HG03469 (cell line): ENCODE measurements at regions not wholly inside any gene's neighbourhood (a gene's known extent, or its start where the extent isn't known, plus 50 kb on each side); places are given as distances from the start of the nearest gene placed in this dataset.

Experiments used
- ATAC-seq: cut with Tn5 transposase; IDR thresholded peaks from one replicate; pipeline ENCODE4 v1.9.1; 2021; ENCODE audit warnings: mild to moderate bottlenecking, moderate library complexity, moderate number of reproducible peaks; ENCODE audit not compliant: unreplicated experiment

DNA sequence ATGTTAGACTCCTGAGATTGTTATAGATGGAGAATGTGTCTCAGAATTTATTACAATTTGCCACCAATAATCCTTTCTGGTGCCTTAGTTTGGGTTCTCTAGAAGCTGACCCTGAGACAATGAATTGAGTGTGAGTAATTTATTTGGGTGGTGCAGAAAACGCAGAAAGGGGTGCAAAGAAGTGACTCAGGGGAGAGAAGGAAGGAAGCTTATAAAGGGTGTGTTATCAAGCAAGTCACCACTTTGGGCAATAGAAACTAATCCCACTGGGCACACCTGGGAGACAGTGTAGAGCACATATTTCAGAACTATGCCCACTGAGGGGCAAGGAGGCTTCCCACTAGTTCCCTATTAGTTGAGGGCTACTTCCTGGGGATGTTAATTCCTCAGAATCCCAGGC is 320.6 kb downstream of the MID1IP1 start:
- no peak for ATAC-seq

DNA sequence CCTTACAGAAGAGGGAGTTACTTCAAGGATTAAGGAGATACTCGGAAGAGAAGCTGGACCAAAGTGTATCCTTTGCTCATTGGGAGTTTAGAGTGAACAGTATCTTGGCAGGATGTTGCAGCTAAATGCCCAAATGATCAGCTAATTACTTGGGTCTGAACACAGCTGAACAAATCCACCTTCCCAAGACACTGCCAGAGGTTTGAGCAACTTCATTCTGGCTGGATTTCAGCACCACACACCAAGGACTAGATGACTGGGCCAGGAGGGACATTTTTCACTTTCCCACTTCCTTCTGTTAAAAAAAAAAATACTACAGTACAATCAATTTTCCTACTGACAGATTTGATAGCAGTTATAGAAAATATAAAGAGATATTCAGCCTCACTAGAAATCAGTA is 324.6 kb downstream of the MID1IP1 start:
- ATAC-seq: no peak

DNA sequence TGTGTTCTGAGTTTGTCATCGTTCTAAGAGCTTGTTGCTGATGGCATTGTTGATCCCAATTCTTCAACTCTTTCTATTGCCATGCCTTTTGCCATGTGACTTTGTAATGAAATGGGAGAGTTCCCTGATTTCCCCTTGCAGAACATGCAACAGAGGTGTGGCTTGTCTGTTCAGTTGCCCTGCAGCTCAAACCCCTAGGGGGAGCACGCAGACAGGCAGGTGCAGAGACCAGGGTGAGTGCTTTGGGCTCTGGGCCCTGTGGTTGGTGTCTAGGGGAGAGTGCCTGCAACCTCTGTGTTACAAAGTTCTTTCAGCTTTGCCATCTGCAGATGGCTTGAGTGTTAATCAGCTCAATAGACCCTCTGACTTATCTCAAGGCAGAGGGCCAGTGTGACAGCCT is 332.7 kb downstream of the MID1IP1 start:
- ATAC-seq: no peak

DNA sequence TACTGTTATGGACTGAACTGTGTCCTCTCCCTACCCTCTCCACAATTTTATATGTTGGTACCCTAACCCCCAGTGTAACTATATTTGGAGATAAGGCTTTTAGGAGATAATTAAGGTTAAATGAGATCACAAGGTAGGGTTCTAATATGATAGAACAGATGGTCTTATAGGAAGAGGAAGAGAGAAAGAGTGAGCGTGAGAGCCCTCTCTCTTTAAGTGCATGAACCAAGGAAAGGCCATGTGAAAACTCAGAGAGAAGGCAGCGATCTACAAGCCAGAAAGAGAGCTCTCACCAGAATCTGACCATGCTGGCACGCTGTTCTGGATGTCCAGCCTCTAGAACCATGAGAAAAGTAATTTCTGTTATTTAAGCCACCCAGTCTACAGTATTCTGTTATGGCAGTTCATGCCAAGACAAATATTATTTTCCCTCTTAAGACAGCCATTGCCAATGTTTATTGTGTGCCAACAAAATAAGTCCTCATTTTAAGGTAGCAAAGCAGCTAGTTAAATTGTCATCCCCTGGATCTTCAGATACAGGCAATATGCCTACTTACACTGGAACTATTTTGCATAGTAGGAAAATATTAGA is 336.2 kb downstream of the MID1IP1 start:
- ATAC-seq: no peak

DNA sequence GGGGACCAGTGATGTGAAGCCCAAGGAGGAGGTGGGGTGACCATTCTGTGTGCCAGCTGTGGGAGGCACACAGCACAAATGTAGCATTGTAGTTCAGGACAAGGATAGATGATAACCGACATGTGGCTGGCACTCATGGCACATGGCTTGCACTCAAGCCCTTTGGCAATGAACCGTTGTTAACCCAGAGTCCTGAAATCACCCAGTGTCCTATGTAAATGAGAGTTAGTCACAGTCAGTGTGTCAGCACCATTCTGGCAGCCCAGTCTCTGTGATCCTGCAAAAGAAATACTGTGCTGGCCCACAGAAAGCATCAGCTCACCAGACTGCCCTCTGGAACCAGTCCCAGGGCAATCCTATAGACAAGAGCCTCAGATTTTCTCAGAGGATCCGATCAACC is 339.3 kb downstream of the MID1IP1 start:
- ATAC-seq: no peak

DNA sequence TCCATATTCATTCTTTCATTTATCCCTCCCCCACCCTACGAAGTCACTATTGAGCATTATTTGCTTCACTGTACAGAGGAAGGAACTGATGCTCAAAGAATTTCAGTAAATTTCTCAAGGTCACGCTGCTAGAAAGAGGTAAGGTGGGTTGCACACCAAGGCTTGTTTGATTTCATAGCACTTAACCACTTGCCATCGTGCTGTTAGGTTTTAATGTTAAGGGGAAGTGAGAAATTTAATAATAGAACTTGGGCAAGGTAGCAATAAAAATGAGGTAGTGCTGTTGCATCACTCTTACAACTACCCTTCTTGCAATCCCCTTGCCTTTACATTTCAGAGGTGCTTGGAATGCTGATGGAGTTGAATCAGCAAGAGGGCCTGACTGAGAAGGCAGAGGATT is 343.1 kb downstream of the MID1IP1 start:
- no peak for ATAC-seq

DNA sequence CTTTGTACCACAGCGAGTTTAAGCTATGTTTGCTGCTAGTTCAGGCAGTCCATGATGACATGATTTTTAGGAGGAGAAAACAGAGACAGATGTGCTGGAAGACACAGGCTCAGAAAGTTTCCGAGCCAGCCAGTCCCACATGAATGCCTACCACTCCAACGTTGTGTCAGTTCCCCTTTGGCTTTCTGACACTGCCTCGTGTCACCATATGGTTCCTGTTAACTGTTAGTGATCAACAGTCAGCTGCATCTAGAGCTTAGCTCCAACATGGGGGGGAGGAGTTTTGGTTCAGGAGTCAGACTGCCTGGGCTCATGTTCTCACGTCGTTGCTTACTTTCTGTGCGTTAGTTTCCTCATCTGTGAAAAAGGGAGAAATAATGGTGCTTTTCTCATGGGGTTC is 343.7 kb downstream of the MID1IP1 start:
- ATAC-seq: no peak

DNA sequence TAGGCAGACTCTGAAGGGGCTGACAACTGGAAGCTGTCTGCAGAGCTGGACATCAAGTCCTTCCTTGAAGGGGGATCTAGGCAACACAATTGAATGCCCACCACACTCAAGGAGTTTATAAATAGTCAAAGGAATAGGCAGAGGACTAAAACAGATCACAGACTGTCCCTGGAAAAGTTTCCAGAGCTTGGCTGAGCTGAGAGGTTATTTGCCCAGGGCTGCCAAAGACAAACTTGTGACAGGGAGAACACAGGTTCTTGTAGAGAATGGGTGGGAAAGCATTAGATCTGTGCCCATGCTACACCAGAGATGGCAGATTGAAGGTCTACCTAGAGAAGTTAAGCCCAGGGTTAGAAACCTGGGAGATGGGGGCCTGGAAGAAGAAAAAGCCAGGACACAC is 344.6 kb downstream of the MID1IP1 start:
- ATAC-seq: no peak

DNA sequence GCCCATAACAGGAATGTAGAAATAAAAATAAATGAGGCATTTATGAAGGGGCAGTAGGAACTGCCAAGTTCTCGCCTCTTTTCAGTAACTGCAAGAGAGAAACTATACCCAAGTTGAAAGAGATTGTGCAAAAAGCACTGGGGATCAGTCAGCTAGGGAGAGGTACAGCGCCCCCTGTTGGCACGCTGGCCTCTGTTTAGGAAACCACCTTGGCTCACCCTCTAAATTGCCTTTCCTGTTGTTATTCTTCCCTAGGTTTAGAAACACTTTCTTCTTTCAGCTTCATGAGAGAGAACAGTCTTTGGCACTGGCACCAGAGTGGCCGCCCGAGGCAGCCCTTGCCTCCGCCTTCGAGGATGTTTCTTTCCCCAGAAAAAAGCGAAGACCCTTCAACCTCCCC is 348.5 kb downstream of the MID1IP1 start:
- ATAC-seq: no peak

DNA sequence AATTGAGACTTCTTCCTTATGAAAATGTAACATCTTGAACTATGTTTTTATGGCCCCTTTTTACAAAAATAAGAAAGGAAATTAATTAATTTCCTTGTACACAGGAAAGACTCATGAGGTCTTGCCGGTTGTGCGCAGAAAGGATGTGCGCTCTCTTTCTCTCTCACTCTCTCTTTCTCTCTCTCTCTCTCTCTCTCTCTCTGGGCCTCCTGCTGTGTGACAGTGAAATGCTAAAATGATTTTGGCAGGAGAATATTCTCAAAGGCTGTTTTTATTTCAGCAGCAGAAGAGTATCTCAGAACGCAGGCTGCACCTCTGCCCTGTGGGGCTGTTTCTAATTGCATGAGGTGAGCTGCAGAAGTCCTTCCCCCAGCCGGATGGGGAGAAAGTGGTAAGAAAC is 349.0 kb downstream of the MID1IP1 start:
- no peak for ATAC-seq

DNA sequence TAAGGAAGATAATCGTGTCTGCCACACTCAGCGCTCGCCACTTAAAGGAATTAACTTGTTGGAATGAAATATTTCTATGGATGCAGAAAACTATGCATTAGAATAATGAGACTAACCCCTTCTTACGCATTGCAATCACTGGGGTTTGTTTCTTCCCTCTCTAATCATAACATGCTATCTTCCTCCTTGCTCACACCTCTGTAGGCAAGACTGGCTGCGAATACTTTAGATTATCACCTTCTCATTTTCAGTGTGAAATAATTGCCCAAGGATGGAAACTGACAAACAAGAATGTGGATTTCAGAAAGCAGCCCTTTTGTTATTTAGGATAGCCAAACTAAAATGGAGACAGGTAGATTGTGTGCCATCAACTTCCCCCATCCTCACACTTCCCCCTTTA is 349.4 kb downstream of the MID1IP1 start:
- ATAC-seq: no peak

DNA sequence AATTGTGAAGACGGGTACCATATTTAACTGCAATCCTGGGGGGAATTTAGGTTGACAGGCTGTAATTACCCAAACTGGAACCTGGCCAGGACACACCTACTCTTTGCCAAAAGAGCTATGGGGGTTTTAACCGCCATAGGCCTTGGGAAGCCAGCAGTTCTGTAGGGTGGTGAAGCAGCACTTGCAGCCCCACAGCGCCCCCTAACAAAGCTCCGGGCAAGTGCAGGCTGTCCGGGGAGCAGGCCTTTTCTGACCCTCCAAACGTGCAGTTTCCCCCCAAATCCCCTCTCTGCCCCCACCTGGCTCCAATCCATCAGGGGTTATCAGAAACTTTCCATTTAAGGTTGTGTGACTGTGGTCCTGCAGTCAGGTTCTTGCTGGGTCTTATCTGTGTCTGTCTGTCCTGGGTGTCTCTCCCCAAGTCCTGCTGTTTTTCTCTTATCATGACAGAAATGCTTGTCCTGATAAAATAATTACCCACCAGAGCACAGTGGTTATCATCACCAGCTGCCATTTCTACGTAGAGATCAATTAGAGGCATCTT is 350.9 kb downstream of the MID1IP1 start:
- ATAC-seq: no peak

DNA sequence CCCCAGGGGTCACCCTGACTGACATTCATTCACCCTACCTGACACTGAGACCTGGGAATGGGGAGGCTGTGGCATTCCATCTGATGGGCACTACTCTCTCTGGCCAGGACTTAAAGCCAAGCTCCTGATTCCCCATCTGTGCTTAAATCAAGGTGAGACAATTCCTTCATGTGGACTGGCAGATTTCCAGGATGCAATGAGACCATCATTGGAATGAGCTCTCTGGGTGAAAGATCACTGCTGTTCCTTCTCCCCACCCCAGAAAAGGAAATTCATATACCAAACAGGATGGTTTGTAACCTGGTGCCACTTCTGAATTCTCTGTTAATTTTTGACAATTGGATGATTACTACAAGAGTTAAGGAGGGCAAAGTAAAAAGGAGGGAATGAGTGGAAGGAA is 354.8 kb downstream of the MID1IP1 start:
- no peak for ATAC-seq

DNA sequence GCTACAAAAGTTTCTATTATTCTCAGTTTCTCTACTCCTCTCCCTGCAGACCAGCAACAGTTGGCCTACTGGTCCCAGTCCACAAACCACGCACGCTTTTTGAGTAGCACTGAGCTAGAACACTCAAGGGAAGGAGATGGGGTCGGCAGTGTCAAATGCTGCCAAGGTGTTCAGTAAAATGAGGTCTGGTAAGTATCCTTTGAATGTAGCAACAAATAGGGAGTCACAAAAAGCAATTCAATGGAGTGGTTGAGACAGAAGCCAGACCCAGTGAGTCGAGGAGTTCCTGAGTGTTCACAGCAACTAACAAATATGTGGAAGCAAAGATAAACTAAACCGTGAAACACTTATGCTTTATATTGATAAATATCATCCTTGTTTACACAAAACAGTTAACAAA is 355.7 kb downstream of the MID1IP1 start:
- no peak for ATAC-seq

DNA sequence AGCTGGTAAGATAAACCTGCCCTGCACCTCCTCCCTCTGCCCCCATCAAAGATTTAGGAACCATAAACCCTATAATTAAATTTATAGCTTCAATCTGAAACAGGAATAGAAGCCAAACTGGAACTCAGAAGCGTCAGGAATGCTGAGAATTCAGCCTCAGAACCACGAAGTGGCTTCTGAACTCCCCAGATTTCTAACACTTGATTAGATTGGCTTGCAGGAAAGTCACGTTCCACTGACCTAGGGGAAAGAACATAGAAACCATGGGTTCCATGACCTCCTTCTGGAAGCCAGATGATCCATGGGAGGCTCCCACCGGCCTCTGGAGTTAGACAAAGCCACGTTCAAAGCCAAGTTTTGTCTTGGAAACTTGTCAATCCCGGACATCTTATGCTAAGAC is 356.5 kb downstream of the MID1IP1 start:
- ATAC-seq: no peak

DNA sequence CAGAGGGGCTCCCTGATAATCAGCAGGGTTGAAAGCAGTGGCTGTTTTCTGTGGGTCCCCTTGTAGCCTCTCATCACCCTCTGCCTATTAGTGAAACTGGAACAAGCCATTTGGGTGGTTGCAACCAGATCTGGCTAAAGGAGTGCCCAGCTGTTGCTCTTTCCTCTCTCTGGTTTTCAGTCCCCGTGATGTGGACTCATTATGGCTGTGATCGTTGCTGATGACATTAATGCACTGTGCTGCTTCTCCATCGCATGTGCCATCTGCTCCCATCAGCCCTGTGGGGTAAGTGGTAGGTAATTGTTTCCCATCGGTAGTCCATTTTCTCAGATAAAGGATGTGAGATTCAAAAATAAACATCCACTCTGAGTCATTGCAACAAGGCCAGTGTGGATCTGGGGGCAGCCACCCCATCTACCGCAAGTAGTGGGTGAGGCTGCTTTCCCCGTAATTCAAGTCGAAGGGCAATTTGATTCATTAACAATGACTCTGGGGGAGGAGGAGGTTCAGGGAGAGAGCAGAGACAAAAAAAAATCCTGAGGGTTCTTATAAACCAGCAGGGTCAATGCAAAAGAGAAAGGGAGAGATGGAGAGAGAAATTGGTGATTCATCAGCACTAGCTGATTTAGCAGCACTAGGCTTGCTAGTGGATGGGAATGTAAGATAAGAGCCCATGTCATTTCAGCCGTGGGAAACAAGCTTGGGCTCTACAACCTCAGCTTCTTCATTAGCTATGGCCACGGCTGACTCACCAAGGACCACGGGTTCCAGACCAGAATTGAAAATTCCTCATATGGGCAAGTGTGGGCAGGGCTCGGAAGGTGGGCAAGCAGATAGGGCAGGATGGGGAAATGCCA is 357.8 kb downstream of the MID1IP1 start:
- no peak for ATAC-seq

DNA sequence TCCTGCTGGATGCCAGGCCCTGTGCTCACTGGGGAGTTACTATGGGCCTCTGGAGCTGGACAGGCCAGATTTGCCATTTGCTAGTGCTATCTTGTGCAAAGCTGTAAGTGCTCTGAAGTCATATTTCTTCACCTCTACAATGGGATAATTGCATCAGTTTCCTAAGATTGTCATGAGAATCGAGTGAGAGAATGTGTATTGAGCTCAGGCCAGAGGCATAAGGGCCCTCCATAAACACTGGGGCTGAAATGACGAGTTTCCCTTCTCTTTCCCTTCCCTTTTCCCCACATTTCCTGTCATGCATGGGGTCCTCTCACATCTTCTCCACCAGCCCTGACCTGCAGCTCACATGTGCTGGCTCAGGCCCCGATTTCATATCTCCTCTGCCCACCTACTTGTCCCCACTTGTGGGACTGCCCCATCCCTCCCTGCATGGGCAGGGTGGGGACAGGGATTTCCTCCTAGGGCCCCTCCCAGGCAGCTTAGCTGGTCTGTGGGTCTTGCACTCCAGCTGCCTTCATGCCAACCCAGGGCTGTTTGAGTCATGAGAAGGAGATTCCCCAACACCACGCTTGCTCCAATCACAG is 358.8 kb downstream of the MID1IP1 start:
- no peak for ATAC-seq

DNA sequence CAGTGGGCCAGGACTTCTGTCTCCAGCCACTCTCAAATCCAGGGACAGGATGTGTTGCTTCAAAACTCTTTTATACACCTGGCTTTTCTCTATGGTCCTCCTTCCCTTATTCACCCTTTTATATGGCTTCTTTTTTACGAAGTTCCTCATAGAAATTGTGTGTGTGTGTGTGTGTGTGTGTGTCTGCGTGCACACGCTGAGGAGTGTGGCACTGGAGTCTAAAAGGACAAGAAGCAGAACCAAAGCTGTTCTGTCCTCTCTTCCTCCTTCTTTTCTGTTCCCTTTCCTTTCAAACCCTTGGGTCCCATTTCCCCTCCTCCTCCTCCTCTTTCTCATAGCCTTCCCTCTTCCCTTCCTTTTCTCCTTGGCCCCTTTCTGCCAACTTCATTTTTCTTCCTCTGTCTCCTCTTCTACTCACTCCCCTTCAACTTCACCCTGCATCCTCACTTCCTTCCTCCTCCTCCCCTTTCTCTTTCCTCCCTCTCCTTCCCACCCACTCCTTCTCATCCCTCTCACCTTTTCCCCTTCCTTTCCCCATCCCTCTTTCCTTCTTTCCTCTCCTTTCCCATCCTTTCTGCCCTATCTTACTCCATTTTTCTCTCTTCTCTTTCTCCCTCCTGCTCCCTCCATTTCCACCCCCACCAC is 360.5 kb downstream of the MID1IP1 start:
- ATAC-seq: no peak

DNA sequence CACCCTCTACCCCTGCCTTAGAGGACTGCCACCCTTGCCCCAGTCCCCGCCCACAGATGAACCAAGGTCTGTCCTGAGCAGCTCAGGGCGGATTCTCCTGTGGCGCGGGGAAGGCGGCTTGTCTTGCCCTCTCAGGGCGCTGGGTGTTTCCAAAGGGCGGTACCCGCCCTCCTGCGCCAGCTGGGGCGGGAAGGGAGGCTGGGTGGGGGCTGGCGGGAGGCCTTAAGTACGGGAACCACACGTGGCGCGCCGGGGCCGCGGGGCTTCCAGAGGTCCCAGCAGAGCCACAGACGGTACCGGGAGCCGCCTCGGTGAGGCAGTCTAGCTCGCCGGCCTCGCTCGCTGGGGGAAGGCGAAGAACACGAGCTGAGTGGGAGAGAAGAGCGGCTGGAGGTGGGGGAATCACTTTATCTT is 361.1 kb downstream of the MID1IP1 start:
- no peak for ATAC-seq

DNA sequence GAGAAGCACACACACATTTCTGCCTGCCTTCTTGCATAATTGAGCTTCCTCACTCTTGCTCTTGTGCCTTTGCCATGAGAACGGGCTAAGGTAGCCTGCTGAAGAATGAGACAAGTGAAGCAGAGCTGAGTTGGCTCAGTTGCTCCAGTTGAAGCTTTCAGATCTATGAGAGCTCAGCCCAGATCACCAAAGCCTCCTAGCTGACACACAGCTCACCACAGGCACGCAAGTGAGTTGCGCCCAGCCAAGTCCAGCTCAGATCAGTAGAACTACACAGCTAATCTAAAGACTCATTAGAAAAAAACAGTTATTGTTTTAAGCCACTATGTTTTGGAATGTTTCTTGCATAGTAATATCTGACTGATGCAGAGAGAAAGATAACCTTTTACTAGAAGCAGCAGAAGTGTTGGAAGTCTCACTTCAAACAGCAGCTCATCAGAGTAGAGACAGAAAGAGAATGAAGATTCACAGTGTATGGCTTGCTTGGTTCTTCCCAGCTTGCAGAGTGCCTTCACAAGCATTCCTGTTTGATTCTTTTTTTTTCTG is 362.4 kb downstream of the MID1IP1 start:
- ATAC-seq: no peak

DNA sequence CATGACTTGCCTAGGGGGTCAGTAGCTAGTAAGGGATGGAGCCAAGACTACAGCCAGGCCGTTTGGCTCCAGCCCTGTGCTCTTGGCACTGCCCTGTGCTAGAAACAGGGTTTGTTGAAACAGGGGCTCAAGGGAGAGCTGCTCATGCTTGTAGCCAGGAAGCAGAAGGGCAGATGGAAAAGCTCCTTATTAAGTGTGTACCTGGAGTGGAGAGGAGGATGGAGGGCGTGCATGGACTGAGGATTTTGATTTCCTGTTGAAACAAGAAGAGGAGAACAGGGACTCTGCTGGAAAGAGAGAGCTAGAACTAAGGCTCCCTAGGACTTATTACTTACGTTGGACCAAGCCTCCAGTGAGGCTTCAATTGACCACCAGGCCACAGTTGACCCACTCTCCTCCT is 363.0 kb downstream of the MID1IP1 start:
- ATAC-seq: no peak
